Retina (tissue), 1 donor: ENCODE measurements at regions not wholly inside any gene's neighbourhood (a gene's known extent, or its start where the extent isn't known, plus 50 kb on each side); places are given as distances from the start of the nearest gene placed in this dataset.

Source experiments
- DNase-seq: peaks from one replicate; pipeline ENCODE4 v3.0.0-alpha.2; 2016

DNA sequence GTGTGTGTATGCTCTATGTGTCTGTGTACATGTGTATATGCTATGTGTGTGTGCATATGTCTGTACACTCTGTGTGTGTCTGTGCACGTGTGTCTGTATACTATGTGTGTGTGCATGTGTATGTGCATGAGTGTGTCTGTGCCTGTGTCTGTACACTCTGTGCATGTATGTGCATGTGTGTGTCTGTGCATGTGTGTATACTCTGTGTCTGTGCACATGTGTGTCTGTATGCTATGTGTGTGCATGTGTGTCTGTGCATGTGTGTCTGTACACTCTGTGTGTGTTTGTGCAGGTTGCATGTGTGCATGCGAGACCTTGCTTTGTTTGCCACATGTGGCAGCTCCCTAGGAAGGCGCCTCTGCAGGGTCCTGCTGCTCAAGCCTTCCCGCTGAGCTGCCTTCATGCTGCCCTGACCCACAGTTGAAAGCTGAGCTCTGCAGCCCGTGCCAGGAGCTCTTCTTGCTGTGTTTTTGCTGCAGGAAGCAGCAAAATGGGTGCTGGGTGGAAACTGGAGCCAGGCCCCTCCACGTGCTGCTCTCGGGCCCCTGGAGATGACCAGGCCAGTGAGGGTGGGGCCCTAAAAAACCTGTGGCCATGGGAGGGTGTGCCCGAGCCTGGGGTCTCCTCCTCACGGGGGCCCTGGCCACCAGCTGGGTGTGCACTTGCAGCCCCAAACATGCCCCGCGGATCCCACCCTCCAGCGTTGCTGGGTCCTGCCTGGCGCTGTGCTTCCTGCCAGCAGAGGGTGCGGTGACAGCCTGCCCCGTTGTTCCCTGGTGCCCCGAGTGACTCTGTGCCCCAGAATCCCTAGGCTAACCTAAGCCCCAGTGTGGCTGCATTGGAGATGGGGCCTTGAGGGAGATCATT, 109.1 kb downstream of the DACT2 start:
- DNase-seq, result no peak

DNA sequence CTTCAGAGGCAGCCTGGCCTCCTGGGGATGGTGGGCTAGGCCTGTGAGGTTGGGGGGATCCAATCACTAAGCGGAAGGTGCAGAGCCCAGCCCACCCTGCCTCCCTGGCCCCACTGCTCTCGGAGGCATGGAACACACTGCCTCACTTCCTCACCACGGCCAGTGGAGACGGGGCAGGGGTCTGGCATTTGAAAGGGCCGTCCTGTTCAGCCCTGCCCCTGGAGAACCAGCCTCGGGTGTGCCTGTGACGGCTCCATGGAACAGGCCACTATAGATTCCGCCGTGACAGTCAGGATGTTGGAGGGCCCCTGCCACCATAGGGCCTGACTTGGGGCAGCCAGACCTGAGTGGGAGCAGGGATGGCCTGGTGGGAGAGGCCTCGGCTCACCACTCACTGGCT, 110.2 kb downstream of the DACT2 start:
- DNase-seq, result no peak

DNA sequence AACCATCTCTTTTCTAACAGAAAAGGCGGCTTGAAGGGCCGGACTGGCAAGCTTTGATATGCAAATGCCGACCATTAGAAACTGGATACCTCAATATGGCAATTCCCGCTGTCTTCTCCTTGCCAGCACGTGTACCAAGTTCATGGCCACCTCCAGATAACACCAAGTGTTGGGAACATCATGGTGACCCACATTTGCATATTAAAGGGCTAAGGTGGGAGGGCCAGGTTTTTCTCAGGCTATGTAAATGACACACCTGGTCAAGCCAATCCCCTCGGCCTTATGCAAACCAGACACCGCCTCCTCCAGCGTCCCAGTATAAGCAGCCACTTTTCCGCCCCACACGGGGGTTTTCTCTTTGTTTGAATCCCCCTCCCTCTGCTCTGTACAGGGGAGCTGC, 110.7 kb downstream of the DACT2 start:
- no peak for DNase-seq

DNA sequence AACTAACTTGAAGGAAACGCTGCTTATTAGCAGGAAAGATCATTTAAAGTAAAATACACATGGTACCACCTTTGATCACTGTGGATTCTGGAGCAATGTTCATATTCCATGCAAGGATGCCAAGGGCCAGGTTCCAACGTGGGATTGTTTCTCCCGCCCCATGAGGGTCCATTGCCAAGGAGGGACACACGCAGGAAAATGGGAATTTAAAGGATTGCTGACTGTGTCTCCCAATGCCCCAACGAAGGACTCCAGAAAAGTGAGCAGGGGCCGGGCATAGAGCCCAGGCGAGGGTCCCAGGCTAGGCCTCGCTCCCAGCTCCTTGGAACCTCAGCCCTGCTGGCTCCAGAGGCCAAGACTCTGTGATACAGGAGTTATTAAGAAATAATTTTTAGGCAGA, 111.2 kb downstream of the DACT2 start:
- DNase-seq, result no peak

DNA sequence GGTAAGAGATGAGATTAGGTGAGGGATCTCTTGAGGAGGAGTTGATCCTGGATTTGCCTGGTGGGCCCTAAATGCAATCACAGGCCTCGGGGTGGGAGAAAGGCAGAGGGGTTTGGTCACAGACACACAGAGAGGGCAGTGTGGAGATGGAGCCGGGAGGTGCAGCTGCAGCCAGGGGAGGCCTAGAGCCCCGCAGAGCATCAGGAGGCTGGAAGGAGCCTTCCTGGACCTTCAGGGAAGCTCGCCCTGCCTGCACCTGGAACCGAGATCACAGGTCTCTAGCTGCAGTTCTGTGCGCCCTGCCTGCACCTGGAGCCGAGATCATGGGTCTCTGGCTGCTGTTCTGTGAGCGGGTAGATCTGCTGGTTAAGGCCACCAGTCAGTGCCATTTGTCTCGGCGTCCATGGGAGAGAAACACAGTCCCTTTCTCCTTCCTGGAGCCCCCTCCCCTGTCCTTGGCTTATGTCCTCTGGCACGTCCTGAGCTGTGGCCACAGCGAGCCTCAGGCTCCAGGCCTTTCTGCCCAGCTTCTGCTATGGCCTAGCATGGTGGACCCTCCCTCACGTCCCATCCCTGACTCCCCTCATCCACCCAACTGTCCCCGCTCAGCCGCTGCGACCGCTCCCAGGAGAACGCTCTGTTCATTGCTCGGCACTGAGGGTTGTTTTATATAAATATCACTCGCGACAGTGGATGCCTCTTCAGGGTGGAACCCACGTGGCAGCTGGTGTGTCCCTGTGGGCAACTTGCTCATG, 112.0 kb downstream of the DACT2 start:
- DNase-seq, result no peak

DNA sequence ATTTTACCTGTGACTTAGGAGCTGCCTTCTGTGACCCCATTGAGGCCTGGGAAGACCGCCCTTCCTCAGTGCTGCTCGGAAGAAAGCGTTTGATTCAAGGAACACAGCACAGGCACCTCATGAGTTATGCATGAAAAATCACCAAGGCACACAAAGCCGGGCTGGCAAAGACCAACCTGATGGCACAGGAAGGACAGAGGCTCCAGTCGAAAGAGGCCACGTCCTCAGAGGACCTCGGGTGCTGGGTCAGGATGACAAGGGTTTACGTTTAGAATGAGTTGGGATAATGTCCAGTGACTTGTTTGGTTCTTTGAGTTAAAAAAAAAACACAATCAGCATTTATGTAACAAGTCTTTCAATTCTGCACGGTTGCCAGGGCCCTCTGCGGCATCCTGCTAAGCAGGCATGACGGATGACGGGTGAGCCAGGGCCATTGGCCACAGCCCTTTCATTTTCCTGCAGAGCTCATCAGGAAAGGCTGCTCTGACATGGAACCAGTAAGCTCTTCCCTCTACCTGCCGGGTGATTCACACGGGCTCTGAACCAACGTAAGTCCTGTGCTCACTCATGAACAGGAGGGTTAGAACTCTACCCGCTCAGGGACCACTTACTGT, 112.8 kb downstream of the DACT2 start:
- no peak for DNase-seq

GRCh38 chr6:168206186-168206585, 113.4 kb downstream of the DACT2 start:
- no peak for DNase-seq

DNA sequence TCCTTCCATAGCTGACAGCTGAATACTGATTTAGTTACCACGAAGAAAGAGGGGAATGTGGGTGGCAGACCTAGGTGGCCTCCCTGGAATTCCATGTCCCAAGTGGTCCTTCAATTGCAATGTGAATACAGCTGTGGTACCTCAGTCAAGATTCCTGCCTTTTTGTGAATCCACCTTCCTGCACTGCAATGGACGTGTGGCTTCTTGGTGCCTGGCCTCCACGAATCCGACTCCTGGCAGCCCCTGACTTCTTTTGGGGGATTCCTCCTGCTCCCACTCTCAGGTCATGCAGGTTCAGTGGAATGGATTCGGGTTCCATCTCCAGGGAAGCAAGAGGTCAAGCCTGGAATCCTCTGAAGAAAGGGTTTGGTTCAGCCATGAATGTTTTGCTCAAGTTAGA, 117.8 kb downstream of the DACT2 start:
- no peak for DNase-seq

GRCh38 chr6:168201383-168201782, 118.2 kb downstream of the DACT2 start:
- DNase-seq, result no peak

DNA sequence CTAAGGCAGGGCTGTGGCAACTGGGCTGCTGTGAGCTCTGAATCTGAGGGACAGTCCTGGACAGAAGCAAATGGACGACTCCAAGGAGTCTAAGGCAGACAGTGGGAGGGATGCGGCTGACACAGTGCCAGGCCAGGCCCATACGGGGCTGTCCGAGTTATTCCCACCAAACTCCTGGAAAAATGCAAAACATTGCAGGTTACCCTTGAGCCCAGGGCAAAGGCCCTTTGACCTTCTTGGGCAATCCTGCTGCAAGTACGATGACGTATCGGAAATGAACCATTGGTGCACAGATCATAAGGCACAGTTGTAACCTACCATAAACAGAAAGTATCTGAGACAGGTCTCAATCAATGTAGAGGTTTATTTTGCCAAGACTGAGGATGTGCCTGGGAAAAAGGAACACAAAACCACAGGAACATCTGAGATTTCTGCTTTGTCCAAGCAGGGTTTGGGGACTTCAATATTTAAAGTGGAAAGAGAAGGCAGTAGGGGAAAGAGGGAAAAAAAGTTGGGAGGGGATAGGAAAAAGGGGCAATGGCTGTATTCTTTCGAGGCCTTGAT, 118.9 kb downstream of the DACT2 start:
- DNase-seq, result no peak

DNA sequence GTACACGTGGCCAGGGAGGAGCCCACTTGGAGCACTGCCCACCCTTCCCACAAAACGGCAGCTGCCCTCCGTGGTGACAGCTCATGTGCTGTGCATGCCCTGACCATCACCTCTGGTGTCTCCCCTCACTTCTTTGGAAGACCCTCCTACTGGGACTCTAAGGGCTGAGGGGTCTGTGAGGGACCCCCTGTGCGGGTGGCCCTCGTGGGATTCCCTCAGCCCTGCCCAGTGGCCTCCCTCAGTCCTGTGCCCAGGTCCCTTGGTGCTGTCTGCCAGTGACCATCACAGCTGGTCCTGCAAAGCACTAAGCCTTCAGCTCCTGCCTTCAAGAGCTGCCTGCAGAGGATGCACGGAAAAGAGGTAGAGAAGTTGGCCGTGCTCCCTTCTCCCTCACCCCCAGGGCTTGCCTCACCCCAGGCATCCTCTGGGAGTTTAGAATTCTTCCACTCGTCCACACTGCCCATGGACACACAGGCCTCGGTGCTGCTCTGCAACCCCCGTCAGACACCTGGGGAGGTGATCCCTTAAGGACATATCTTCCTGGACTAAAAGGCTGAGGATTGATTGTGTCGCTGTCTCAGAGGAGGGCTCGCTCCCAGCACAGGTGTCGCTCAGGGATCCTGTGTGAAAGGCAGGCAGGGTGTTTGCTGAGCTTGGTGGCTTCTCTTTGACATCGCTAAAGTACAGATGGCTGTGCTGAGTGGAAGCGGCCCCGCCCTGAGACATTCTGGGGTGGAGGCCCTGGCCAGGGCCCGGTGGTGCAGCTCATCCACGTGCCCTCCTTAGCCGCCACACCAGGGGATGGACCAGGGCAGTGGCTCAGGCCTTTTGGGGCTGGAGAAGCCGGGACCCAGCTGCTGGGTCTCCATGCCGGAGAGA, 119.5 kb upstream of the FRMD1 start:
- DNase-seq, result peak; percentile 5

DNA sequence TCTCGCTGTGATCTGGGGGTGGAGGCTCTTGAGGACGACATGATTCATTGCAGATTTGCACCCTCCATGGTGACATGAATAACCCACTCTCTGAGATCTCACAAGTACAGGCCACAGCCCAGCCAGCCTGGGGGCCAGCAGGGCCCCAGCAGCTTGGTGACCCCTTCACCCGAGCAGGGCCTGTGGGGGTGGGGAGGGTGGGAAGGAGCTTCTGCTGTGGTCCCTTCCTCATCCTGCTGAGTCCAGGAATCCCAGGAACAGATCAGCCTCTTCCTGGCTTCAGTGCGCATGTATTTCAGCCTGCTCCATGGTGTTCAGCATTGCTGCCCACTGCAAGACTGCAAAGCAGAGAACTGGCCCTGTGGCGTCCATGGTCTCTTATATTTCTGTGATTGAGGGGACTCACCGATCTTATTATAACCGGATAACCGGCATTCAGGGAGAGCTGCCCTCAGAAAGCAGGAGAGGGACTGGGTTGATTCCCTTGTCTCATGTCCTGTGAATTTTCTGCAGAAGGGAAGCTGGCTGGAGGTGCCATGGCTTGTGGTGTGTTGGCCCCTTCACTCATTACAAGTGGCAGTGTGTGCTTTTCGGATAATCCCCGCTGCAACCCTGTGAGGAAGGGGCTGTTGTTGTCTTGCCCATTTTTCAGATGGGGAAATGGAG, 118.8 kb upstream of the FRMD1 start:
- no peak for DNase-seq

GRCh38 chr6:168196881-168197635, 118.0 kb upstream of the FRMD1 start:
- no peak for DNase-seq

- DNase-seq, result no peak
These were observed 117.4 kb upstream of the FRMD1 start for GRCh38 chr6:168196385-168196860.

DNA sequence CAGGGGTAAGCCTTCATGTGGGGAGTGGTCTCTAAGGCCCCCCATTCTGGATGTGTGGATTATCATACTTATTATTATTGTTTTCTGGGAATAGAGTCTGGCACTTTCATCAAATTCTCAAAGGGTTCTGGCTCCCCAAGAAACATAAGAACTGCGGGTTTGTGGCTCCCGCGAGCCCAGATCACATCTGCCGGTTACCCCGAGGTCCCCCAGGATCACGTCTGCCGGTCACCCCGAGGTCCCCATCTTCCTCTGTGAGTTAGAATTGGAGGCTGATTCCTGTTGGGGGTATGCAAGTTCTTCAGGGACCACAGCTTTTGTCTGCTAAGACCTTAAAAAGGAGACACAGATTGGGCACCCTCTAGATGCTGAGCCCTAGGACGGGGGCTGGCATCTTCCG, 116.7 kb upstream of the FRMD1 start:
- no peak for DNase-seq

- no peak for DNase-seq
These were observed 115.9 kb upstream of the FRMD1 start for GRCh38 chr6:168194732-168195567.

- DNase-seq, result no peak
These were observed 115.1 kb upstream of the FRMD1 start for GRCh38 chr6:168193816-168194721.

DNA sequence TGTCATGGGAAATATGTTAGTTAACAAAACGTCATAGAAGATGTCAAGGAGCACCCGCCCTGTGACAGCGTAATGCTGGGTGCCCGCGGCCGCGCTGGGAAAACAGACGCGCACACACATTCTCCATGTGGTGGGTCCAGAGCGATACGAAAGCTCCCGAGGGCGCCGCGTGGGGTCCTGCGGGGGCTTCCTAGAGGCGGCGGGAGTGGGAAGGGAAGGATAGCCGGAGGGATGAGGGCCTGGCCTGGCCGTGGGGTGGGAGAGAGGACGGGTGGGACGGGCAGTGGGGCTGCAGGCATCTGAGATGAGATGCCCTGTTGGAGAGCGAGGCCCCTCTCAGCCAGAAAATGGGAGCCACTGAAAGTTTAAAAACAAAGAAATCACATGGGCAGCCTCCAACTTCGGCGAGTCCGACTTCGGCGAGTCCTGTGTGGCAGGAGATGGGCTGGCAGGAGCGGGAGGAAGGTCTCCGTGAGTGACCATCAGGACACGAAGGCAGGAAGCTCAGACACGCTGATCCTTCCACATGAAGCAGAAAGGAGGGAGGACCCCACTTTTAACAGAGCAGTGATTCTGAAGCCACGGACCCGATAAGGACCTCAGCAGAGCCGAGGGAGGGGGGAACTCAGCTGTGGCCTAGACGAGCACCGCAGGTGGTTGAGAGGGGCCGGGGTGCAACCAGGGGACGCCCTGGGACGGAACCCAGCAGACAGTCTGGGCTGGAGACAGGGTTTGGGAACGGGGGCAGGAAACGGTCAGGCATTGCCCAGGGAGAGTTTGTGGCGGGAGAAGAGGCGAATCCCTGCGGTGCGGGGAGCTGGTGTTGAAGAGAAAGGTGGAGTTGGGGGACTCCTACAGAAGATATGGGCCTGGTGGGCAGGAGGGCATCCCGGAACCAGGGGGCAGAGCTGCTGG, 114.1 kb upstream of the FRMD1 start:
- DNase-seq, result no peak
